T47D (cell line): ENCODE measurements at regions not wholly inside any gene's neighbourhood (a gene's known extent, or its start where the extent isn't known, plus 50 kb on each side); places are given as distances from the start of the nearest gene placed in this dataset.

Experiments used
- DNase-seq, 2 experiments: peaks; one replicate each; pipeline versions ENCODE4 v3.0.0 to v3.0.0-alpha.2; 2011 to 2012; ENCODE audit warnings: low read depth in 1 of 2, low spot score in 1 of 2
- JUND ChIP-seq: IDR thresholded peaks from 2 replicates; pipeline ENCODE4 v1.6.1; 2012; ENCODE audit warnings: low read depth
- in situ Hi-C: cut with HindIII; loops from 2 replicates; pipeline ENCODE4 v1.10.0; 2016; ENCODE audit warnings: low sequenced_read_pairs, low pct_unique_long_range_greater_than_20kb

- in situ Hi-C loops, result no loop called here
- no peak for TF ChIP-seq JUND
- no peak for DNase-seq
Measured at GRCh38 chr2:103520547-103520946, 758.7 kb downstream of the TMEM182 start.

- in situ Hi-C loops, result no loop called here
- no peak for DNase-seq
- TF ChIP-seq JUND, result no peak
Measured at GRCh38 chr2:103525756-103526155, 763.9 kb downstream of the TMEM182 start.

DNA sequence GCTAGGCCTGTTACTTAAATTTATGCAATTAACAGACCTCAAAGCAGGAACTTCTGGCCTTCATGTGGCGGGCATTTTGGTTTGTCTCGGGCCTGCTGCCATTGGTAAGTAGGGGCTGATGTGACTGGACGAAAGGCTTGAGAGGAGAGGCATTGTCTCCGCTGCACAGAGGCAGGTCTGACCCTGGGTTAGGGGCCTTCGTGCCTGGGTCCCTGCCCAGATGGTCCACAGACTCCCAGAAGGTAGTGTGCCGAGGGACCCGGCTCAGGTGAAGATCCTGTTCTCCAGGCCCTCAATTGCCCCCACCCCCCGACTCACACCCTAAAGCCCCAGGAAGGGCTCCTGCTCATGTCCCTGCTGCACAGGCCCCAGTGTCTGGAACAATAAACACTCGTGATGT lies 764.9 kb downstream of the TMEM182 start:
- DNase-seq, result no peak
- no peak for TF ChIP-seq JUND
- in situ Hi-C loops, result no loop called here

- no peak for DNase-seq
- in situ Hi-C loops, result no loop called here
- no peak for TF ChIP-seq JUND
Measured at GRCh38 chr2:103527278-103527677, 765.4 kb downstream of the TMEM182 start.

GRCh38 chr2:103529798-103530502 lies 768.1 kb downstream of the TMEM182 start:
- in situ Hi-C loops, result no loop called here
- no peak for DNase-seq
- no peak for TF ChIP-seq JUND

- no peak for TF ChIP-seq JUND
- no peak for DNase-seq
Measured at GRCh38 chr2:103552775-103553174, 790.9 kb downstream of the TMEM182 start.

GRCh38 chr2:103594823-103595222 lies 833.0 kb downstream of the TMEM182 start:
- in situ Hi-C loops, result no loop called here
- no peak for TF ChIP-seq JUND

More at GRCh38 chr2:103552775-103553174, 790.9 kb downstream of the TMEM182 start:
- in situ Hi-C loops, result no loop called here

DNA sequence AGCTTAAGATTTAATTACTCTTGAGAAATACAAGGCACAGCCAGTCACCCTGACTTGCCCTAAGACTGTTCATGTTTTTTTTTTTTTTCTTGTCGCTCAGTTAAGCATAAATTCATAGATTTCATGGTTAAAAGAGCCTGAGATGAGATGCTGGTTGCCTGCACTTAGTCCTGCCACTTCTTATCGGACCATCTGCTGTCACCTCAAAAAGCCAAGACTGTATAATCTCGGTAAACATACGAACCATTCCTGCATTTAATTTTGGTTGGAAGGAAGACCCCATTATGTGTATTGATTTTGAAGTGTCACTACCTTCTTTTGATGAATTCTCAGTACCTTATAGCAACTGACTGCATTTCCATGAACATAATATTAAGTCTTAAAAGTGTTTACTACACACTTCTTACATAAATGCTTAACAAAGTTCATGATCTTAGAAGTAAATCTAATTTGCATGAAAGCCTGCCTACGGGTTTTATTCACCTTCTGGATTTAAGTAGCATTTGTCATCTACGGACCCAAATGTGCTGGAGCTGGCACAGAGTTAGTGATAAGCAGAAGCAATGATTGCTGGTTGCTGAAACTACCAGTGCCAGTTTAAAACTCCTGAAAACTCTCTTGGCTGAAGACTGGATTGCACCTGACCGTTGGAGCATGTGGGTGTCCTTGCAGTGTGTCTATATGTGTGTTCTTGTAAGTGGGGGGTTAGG lies 843.4 kb downstream of the TMEM182 start:
- in situ Hi-C loops, result no loop called here
- TF ChIP-seq JUND, result no peak
- no peak for DNase-seq

More at GRCh38 chr2:103594823-103595222, 833.0 kb downstream of the TMEM182 start:
- DNase-seq, result no peak

- TF ChIP-seq JUND, result no peak
- no peak for DNase-seq
- in situ Hi-C loops, result no loop called here
Measured at GRCh38 chr2:103615611-103616105, 853.8 kb downstream of the TMEM182 start.

- no peak for DNase-seq
- no peak for TF ChIP-seq JUND
- in situ Hi-C loops, result no loop called here
Measured at GRCh38 chr2:103616891-103617290, 855.1 kb downstream of the TMEM182 start.

- no peak for TF ChIP-seq JUND
- in situ Hi-C loops, result no loop called here
- no peak for DNase-seq
Measured at GRCh38 chr2:103618112-103618511, 856.3 kb downstream of the TMEM182 start.

DNA sequence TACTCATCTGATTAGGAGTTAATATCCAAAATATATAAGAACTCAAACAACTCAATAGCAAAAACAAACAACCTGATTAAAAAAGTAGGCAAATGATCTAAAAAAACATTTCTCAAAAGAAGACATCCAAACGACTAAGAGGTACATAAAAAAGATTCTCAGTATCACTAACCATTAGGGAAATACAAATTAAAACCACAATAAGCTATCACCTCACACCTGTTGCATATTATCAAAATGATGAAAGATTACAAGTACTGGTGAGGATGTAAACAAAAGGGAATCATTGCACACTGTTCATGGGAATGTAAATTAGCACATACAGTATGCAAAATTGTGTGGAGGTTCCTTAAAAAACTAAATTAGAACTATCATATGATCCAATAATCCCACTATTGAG lies 865.5 kb downstream of the TMEM182 start:
- in situ Hi-C loops, result no loop called here

GRCh38 chr2:103638978-103639377 lies 877.1 kb downstream of the TMEM182 start:
- TF ChIP-seq JUND, result no peak
- DNase-seq, result no peak
- in situ Hi-C loops, result no loop called here

More for the DNA sequence above, 865.5 kb downstream of the TMEM182 start:
- no peak for DNase-seq
- TF ChIP-seq JUND, result no peak
